HepG2 (cell line): ENCODE measurements at regions not wholly inside any gene's neighbourhood (a gene's known extent, or its start where the extent isn't known, plus 50 kb on each side); places are given as distances from the start of the nearest gene placed in this dataset.

Experiments
- ATAC-seq: fragments of 200-7000 bp; cut with Tn5 transposase; 3 replicates; pipeline ENCODE4 v1.9.1; 2020; ENCODE audit warnings: mild to moderate bottlenecking, moderate library complexity
- BruUV-seq: library from RNA; stranded (reverse); fragments of 400-500 nt; replicated peaks from 2 replicates; lab custom pipeline; 2021; lab: Mats Ljungman, UMichigan
- CTCF ChIA-PET: fragments of 300-600 bp; formaldehyde crosslinking; extraction: SDS; loops from one replicate; lab custom pipeline; 2021; ENCODE audit warnings: low total read pairs, inconsistent platforms, low intra/inter-chr PET ratio; lab: Yijun Ruan, JAX
- POLR2A ChIA-PET: fragments of 350-600 bp; sonication (Branson Sonifier 250); formaldehyde crosslinking; loops from one replicate; lab custom pipeline; 2020; ENCODE audit warnings: antibody characterized with exemption, inconsistent platforms; lab: Yijun Ruan, JAX
- DNase-seq: peaks from one replicate; pipeline ENCODE4 v3.0.0-alpha.2; 2015; ENCODE audit warnings: low spot score
- FAIRE-seq: peaks from 3 replicates; lab custom pipeline; 2011; peaks lifted over from hg19 to GRCh38; lab: Jason Lieb, UNC
- H2AFZ ChIP-seq: one replicate; pipeline ENCODE4 v1.6.1; 2011; ENCODE audit warnings: low read length, inconsistent platforms
- H3K27ac ChIP-seq: fragments of 300-600 bp; 3 replicates; pipeline ENCODE4 v1.8.0; 2011; ENCODE audit warnings: mixed run types, mild to moderate bottlenecking, mixed read lengths, low read length, inconsistent platforms; ENCODE audit not compliant: insufficient read depth; ENCODE audit errors: extremely low read length
- H3K27me3 ChIP-seq, 2 experiments: fragments of 200-600 bp in 1 of 2; 2 replicates in 1 of 2; 3 replicates in 1 of 2; pipeline versions ENCODE4 v1.6.0 to v1.8.0; 2011; ENCODE audit warnings: low read length in 2 of 2, mild to moderate bottlenecking in 2 of 2, moderate library complexity in 2 of 2, inconsistent platforms in 1 of 2; ENCODE audit not compliant: insufficient read depth in 2 of 2, control insufficient read depth in 1 of 2
- H3K36me3 ChIP-seq, 2 experiments: fragments of 200-600 bp in 1 of 2; replicated peaks in 1 of 2; 2 replicates in 1 of 2; 3 replicates in 1 of 2; pipeline versions ENCODE4 v1.5.1 to v1.8.0; 2011; ENCODE audit warnings: low read length in 2 of 2, inconsistent platforms in 1 of 2; ENCODE audit not compliant: insufficient read depth in 2 of 2, control insufficient read depth in 1 of 2
- H3K4me1 ChIP-seq: 2 replicates; pipeline ENCODE4 v1.5.1; 2012; ENCODE audit warnings: low read length, inconsistent platforms; ENCODE audit not compliant: insufficient read depth
- H3K4me2 ChIP-seq: 2 replicates; pipeline ENCODE4 v1.6.0; 2011; ENCODE audit warnings: low read depth, low read length, inconsistent platforms
- H3K4me3 ChIP-seq, 3 experiments: fragments of 200-600 bp in 1 of 3; sonication (generic), shearing (Covaris generic) in 1 of 3; replicated peaks in 1 of 3; 2 replicates each; pipeline ENCODE4 v1.5.1; 2011 to 2016; ENCODE audit warnings: low read length in 3 of 3, inconsistent platforms in 2 of 3, low read depth in 2 of 3, mild to moderate bottlenecking in 2 of 3, control low read depth in 1 of 3, mixed read lengths in 1 of 3; ENCODE audit not compliant: insufficient read depth in 1 of 3
- H3K79me2 ChIP-seq: one replicate; pipeline ENCODE4 v1.6.1; 2011; ENCODE audit warnings: low read length, inconsistent platforms; ENCODE audit not compliant: insufficient read depth
- H3K9ac ChIP-seq: 2 replicates; pipeline ENCODE4 v1.6.0; 2011; ENCODE audit warnings: mild to moderate bottlenecking, low read depth, low read length, inconsistent platforms; ENCODE audit not compliant: insufficient read depth
- H3K9me3 ChIP-seq: 2 replicates; pipeline ENCODE4 v1.5.1; 2012; ENCODE audit warnings: mild to moderate bottlenecking, low read length
- H4K20me1 ChIP-seq: 2 replicates; pipeline ENCODE4 v1.6.0; 2011; ENCODE audit warnings: inconsistent platforms, mild to moderate bottlenecking, low read length, moderate library complexity; ENCODE audit not compliant: insufficient read depth
- JUNB ChIP-seq: sonication (generic); formaldehyde crosslinking; IDR thresholded peaks from 2 replicates; pipeline ENCODE4 v1.8.0; 2022; ENCODE audit warnings: missing genetic modification reagents, mild to moderate bottlenecking, borderline replicate concordance
- KMT2A ChIP-seq: sonication (generic); formaldehyde crosslinking; IDR thresholded peaks from 2 replicates; pipeline ENCODE4 v1.4.0; 2020; ENCODE audit warnings: missing genetic modification reagents
- ZZZ3 ChIP-seq: sonication (generic); formaldehyde crosslinking; IDR thresholded peaks from 2 replicates; pipeline ENCODE4 v1.4.0; 2020; ENCODE audit warnings: missing genetic modification reagents, mild to moderate bottlenecking, borderline replicate concordance
- in situ Hi-C: cut with HindIII; loops from 2 replicates; pipeline ENCODE4 v1.10.0; 2017; ENCODE audit warnings: low pct_unique_long_range_greater_than_20kb; ENCODE audit not compliant: extremely low pct_ligation_motif_present
- intact Hi-C: fragments of 100-400 bp; cut with micrococcal nuclease; formaldehyde crosslinking; loops from one replicate; pipeline ENCODE4 v1.10.0; 2022; ENCODE audit not compliant: unreplicated experiment

DNA sequence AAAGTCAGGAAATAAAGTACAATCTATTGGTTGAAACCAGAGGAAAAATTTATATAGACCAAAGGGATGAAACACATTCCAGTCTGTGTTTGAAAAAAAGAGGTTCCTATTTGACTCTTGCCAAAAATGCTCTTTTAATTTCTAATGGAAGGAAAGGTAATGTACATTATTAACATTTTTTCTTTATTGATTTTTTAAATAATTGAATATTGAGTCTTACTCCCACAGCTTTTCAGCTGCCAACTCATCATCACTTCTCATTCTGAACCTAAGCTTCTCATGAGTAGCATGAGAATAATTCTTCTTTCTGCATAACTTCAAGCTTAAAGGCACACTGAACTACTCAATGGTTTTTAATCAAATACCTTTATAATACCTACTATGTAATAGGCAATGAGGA is 49.8 kb upstream of the FHIP2A start:
- intact Hi-C loops (no loop called here), in situ Hi-C loops (no loop called here)
- no peak overlapping the region for H3K27ac ChIP-seq
- FAIRE-seq: no peak
- no peaks in the 10 kb centered on the region for H3K79me2 ChIP-seq
- H3K36me3 ChIP-seq: no peaks in the 10 kb centered on the region
- no peak overlapping the region for H3K4me2 ChIP-seq
- H3K9me3 ChIP-seq: no peaks in the 10 kb centered on the region
- DNase-seq: no peak
- H3K4me3 ChIP-seq: no peak overlapping the region
- no peak overlapping the region for H2AFZ ChIP-seq
- H3K27me3 ChIP-seq: peaks cover 0 to 20% of the 10 kb centered on the region in 2 experiments; a peak in 3 of 5 replicates
- H3K4me1 ChIP-seq: peaks cover 6% of the 10 kb centered on the region
- H3K9ac ChIP-seq: no peak overlapping the region
- TF ChIP-seq KMT2A: no peak
- TF ChIP-seq ZZZ3 (CRISPR knock-in tag): no peak
- TF ChIP-seq JUNB: no peak
- BruUV-seq: no TSS peak
- ChIA-PET CTCF (no interaction called here), POLR2A (no interaction called here)
- ATAC-seq: no peak
- H4K20me1 ChIP-seq: no peaks in the 10 kb centered on the region
